ENCODE measurements at regions not wholly inside any gene's neighbourhood (a gene's known extent, or its start where the extent isn't known, plus 50 kb on each side); places are given as distances from the start of the nearest gene placed in this dataset.

DNA sequence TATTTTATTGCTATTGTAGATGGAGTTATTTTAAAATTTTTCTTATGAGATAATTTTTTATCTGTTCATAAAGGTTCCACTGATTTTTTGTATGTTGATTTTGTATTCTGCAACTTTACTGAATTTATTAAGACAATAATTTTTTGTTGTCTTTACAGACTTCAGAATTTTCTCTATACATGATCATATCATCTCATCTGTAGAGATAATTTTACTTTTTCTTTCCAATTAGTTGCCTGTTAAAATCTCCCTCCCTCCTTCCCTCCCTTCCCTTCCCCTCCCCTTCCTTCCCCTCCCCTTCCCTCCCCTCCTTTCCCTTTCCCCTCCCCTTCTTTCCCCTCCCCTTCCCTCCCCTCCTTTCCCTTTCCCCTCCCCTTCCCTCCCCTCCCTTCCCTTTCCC is 378.1 kb downstream of the SOCS6 start:
- Mint-ChIP-seq H3K4me3 (no peak overlapping the region), H3K4me1 (no peaks in the 10 kb centered on the region), H3K9me3 (peaks cover 67% of the 10 kb centered on the region), H3K36me3 (peaks cover 48% of the 10 kb centered on the region), H3K27ac (no peak overlapping the region), H3K27me3 (ENCODE audit: low read depth) (peaks cover 13% of the 10 kb centered on the region)
- ChIA-PET POLR2A (no interaction called here), CTCF (no interaction called here)
- ATAC-seq (no peak), DNase-seq (ENCODE audit: low spot score) (no peak)
- TF ChIP-seq MYBL2 (CRISPR knock-in tag; IDR thresholded peaks at IDR 0.05) (no peak), ZNF416 (CRISPR knock-in tag; IDR thresholded peaks at IDR 0.05) (no peak)

DNA sequence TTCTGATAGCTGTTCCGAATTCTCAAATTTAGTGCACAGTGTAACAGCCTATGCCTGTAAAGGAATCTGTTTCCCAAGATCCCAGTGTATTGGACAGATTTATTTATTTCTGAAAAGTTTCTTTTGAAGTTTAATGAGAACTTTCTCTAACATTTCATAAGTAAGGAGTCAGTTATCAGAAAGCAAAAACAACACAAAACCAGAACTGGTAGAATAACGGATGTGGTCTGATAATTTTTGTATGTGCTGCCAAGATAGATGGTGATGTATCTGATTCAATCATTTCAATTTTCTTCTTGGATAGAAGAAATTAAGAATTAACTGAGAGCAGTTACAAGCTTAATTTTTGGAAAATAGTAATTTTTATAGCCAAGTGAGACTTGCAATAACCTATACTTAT is 374.3 kb downstream of the SOCS6 start:
- no peak for ATAC-seq
- Mint-ChIP-seq H3K27me3 (ENCODE audit: low read depth) (peaks cover 7% of the 10 kb centered on the region), H3K27ac (no peak overlapping the region), H3K4me3 (no peak overlapping the region), H3K4me1 (no peaks in the 10 kb centered on the region), H3K9me3 (peaks cover 79% of the 10 kb centered on the region), H3K36me3 (peaks cover 57% of the 10 kb centered on the region)
- no peak for DNase-seq (ENCODE audit: low spot score)
- POLR2A ChIA-PET = no interaction called here
- CTCF ChIA-PET = no interaction called here
- TF ChIP-seq OVOL2 (CRISPR knock-in tag; IDR thresholded peaks at IDR 0.05; ENCODE audit: borderline replicate concordance) = no peak
- TF ChIP-seq, protein P1, sequence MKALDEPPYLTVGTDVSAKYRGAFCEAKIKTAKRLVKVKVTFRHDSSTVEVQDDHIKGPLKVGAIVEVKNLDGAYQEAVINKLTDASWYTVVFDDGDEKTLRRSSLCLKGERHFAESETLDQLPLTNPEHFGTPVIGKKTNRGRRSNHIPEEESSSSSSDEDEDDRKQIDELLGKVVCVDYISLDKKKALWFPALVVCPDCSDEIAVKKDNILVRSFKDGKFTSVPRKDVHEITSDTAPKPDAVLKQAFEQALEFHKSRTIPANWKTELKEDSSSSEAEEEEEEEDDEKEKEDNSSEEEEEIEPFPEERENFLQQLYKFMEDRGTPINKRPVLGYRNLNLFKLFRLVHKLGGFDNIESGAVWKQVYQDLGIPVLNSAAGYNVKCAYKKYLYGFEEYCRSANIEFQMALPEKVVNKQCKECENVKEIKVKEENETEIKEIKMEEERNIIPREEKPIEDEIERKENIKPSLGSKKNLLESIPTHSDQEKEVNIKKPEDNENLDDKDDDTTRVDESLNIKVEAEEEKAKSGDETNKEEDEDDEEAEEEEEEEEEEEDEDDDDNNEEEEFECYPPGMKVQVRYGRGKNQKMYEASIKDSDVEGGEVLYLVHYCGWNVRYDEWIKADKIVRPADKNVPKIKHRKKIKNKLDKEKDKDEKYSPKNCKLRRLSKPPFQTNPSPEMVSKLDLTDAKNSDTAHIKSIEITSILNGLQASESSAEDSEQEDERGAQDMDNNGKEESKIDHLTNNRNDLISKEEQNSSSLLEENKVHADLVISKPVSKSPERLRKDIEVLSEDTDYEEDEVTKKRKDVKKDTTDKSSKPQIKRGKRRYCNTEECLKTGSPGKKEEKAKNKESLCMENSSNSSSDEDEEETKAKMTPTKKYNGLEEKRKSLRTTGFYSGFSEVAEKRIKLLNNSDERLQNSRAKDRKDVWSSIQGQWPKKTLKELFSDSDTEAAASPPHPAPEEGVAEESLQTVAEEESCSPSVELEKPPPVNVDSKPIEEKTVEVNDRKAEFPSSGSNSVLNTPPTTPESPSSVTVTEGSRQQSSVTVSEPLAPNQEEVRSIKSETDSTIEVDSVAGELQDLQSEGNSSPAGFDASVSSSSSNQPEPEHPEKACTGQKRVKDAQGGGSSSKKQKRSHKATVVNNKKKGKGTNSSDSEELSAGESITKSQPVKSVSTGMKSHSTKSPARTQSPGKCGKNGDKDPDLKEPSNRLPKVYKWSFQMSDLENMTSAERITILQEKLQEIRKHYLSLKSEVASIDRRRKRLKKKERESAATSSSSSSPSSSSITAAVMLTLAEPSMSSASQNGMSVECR (CRISPR knock-in tag; IDR thresholded peaks at IDR 0.05; ENCODE audit: borderline replicate concordance) = no peak
- TF ChIP-seq, protein P2, sequence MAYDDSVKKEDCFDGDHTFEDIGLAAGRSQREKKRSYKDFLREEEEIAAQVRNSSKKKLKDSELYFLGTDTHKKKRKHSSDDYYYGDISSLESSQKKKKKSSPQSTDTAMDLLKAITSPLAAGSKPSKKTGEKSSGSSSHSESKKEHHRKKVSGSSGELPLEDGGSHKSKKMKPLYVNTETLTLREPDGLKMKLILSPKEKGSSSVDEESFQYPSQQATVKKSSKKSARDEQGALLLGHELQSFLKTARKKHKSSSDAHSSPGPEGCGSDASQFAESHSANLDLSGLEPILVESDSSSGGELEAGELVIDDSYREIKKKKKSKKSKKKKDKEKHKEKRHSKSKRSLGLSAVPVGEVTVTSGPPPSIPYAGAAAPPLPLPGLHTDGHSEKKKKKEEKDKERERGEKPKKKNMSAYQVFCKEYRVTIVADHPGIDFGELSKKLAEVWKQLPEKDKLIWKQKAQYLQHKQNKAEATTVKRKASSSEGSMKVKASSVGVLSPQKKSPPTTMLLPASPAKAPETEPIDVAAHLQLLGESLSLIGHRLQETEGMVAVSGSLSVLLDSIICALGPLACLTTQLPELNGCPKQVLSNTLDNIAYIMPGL (CRISPR knock-in tag; IDR thresholded peaks at IDR 0.05) = no peak
- TF ChIP-seq, protein P3, sequence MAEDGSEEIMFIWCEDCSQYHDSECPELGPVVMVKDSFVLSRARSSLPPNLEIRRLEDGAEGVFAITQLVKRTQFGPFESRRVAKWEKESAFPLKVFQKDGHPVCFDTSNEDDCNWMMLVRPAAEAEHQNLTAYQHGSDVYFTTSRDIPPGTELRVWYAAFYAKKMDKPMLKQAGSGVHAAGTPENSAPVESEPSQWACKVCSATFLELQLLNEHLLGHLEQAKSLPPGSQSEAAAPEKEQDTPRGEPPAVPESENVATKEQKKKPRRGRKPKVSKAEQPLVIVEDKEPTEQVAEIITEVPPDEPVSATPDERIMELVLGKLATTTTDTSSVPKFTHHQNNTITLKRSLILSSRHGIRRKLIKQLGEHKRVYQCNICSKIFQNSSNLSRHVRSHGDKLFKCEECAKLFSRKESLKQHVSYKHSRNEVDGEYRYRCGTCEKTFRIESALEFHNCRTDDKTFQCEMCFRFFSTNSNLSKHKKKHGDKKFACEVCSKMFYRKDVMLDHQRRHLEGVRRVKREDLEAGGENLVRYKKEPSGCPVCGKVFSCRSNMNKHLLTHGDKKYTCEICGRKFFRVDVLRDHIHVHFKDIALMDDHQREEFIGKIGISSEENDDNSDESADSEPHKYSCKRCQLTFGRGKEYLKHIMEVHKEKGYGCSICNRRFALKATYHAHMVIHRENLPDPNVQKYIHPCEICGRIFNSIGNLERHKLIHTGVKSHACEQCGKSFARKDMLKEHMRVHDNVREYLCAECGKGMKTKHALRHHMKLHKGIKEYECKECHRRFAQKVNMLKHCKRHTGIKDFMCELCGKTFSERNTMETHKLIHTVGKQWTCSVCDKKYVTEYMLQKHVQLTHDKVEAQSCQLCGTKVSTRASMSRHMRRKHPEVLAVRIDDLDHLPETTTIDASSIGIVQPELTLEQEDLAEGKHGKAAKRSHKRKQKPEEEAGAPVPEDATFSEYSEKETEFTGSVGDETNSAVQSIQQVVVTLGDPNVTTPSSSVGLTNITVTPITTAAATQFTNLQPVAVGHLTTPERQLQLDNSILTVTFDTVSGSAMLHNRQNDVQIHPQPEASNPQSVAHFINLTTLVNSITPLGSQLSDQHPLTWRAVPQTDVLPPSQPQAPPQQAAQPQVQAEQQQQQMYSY (CRISPR knock-in tag; IDR thresholded peaks at IDR 0.05) = no peak
- no peak for TF ChIP-seq CREM (CRISPR knock-in tag; IDR thresholded peaks at IDR 0.05)
- TF ChIP-seq MXD4 (CRISPR knock-in tag; IDR thresholded peaks at IDR 0.05; ENCODE audit: borderline replicate concordance) = no peak
- TF ChIP-seq, protein P4, sequence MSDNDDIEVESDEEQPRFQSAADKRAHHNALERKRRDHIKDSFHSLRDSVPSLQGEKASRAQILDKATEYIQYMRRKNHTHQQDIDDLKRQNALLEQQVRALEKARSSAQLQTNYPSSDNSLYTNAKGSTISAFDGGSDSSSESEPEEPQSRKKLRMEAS (CRISPR knock-in tag; IDR thresholded peaks at IDR 0.05) = no peak
- TF ChIP-seq, protein P5, sequence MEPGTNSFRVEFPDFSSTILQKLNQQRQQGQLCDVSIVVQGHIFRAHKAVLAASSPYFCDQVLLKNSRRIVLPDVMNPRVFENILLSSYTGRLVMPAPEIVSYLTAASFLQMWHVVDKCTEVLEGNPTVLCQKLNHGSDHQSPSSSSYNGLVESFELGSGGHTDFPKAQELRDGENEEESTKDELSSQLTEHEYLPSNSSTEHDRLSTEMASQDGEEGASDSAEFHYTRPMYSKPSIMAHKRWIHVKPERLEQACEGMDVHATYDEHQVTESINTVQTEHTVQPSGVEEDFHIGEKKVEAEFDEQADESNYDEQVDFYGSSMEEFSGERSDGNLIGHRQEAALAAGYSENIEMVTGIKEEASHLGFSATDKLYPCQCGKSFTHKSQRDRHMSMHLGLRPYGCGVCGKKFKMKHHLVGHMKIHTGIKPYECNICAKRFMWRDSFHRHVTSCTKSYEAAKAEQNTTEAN (CRISPR knock-in tag; IDR thresholded peaks at IDR 0.05) = no peak
- TF ChIP-seq MYBL2 (CRISPR knock-in tag; IDR thresholded peaks at IDR 0.05) = no peak
- TF ChIP-seq, protein P6, sequence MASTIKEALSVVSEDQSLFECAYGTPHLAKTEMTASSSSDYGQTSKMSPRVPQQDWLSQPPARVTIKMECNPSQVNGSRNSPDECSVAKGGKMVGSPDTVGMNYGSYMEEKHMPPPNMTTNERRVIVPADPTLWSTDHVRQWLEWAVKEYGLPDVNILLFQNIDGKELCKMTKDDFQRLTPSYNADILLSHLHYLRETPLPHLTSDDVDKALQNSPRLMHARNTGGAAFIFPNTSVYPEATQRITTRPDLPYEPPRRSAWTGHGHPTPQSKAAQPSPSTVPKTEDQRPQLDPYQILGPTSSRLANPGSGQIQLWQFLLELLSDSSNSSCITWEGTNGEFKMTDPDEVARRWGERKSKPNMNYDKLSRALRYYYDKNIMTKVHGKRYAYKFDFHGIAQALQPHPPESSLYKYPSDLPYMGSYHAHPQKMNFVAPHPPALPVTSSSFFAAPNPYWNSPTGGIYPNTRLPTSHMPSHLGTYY (CRISPR knock-in tag; IDR thresholded peaks at IDR 0.05) = no peak
- TF ChIP-seq GTF2I (CRISPR knock-in tag; conservative IDR thresholded peaks at IDR 0.05) = no peak
- TF ChIP-seq ATF1 (CRISPR knock-in tag; IDR thresholded peaks at IDR 0.05) = no peak
- TF ChIP-seq, protein P7, sequence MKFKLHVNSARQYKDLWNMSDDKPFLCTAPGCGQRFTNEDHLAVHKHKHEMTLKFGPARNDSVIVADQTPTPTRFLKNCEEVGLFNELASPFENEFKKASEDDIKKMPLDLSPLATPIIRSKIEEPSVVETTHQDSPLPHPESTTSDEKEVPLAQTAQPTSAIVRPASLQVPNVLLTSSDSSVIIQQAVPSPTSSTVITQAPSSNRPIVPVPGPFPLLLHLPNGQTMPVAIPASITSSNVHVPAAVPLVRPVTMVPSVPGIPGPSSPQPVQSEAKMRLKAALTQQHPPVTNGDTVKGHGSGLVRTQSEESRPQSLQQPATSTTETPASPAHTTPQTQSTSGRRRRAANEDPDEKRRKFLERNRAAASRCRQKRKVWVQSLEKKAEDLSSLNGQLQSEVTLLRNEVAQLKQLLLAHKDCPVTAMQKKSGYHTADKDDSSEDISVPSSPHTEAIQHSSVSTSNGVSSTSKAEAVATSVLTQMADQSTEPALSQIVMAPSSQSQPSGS (CRISPR knock-in tag; IDR thresholded peaks at IDR 0.05; ENCODE audit: borderline replicate concordance, low read depth) = no peak
- TF ChIP-seq, protein P8, sequence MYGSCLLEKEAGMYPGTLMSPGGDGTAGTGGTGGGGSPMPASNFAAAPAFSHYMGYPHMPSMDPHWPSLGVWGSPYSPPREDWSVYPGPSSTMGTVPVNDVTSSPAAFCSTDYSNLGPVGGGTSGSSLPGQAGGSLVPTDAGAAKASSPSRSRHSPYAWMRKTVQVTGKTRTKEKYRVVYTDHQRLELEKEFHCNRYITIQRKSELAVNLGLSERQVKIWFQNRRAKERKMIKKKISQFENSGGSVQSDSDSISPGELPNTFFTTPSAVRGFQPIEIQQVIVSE (CRISPR knock-in tag; IDR thresholded peaks at IDR 0.05; ENCODE audit: borderline replicate concordance) = no peak
- TF ChIP-seq PRRX2 (CRISPR knock-in tag; IDR thresholded peaks at IDR 0.05) = no peak
- TF ChIP-seq ZNF263 (CRISPR knock-in tag; IDR thresholded peaks at IDR 0.05; ENCODE audit: low read depth) = no peak
- TF ChIP-seq, protein P9, sequence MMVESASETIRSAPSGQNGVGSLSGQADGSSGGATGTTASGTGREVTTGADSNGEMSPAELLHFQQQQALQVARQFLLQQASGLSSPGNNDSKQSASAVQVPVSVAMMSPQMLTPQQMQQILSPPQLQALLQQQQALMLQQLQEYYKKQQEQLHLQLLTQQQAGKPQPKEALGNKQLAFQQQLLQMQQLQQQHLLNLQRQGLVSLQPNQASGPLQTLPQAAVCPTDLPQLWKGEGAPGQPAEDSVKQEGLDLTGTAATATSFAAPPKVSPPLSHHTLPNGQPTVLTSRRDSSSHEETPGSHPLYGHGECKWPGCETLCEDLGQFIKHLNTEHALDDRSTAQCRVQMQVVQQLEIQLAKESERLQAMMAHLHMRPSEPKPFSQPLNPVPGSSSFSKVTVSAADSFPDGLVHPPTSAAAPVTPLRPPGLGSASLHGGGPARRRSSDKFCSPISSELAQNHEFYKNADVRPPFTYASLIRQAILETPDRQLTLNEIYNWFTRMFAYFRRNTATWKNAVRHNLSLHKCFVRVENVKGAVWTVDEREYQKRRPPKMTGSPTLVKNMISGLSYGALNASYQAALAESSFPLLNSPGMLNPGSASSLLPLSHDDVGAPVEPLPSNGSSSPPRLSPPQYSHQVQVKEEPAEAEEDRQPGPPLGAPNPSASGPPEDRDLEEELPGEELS (CRISPR knock-in tag; IDR thresholded peaks at IDR 0.05) = no peak
